IPS-NIHi11 (cell line): ENCODE measurements at regions not wholly inside any gene's neighbourhood (a gene's known extent, or its start where the extent isn't known, plus 50 kb on each side); places are given as distances from the start of the nearest gene placed in this dataset.

Experiments used
- DNase-seq: peaks from one replicate; pipeline ENCODE4 v3.0.0; 2012; ENCODE audit warnings: mixed read lengths, low spot score

DNA sequence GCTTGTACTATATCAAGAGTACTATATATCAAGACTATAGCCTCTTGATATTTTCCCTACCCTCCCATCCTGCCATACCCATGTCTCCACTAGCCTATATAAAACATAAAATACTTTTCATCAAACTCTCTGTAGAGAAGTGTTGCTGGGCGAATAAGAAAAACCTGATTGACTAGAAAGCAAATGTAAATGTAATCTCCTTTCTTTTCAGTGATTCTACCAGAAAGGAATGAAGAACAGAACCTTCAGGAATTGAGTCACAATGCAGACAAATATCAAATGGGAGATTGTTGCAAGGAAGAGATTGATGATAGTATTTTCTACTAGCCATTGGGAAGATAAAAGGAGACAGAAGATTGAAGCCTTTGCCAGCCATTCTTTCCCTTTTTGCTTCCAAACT, 89.2 kb downstream of the KCNRG start:
- DNase-seq, result no peak

DNA sequence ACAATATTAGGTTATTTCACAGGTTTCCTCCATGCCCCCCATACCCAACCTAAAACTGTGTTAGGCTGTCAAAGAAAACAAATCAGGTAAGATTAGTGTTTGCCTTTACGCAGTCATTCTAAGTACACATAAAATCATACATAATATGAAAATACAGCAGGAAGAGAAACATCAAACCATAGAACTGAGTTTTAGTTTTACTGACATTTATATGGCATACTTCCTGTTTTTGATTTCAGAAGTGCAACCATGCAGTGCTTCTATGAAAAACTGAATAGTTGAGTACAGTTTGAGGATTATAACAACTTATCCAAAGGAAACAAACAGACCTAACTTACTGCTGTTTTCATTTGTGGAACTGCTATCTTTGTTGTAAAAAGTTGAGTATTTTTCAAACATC, 91.3 kb downstream of the KCNRG start:
- no peak for DNase-seq

DNA sequence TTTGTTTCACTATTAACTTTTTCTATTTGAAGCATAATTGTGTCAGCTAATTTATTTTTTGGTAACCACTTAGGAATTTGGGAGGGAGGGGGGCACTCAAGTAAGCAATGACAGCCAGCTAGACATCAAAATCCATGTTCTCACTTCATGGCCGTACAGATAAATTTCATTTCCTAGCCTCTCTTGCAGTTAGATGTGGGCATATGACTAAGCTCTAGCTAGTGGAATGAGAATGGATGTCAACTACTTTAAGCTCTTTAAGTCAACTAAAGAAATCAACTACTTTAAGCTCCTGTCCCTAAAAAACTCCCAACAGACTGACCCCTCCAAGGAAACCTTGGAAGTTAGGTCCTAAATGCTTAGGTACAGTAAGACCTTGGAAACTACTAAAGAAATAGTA, 92.0 kb downstream of the KCNRG start:
- DNase-seq, result no peak

DNA sequence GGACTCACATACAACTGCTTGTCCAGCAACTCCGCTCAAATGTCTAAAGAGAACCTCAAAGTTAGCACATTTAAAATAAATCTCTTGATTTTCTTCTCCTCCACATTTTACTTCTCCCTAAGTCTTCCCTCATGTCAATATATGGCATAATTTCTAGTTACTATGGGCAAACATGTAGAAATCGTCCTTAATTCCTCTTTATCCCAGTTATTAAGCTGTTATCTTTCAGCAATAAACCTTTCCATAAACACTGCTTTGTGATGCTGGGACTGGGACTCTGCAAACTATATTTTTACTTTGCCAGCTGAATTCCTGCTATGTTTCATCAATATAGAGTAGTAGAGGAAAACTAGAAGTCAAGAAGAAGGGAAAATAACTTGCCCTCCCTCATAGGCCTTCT, 99.7 kb downstream of the KCNRG start:
- DNase-seq, result no peak

DNA sequence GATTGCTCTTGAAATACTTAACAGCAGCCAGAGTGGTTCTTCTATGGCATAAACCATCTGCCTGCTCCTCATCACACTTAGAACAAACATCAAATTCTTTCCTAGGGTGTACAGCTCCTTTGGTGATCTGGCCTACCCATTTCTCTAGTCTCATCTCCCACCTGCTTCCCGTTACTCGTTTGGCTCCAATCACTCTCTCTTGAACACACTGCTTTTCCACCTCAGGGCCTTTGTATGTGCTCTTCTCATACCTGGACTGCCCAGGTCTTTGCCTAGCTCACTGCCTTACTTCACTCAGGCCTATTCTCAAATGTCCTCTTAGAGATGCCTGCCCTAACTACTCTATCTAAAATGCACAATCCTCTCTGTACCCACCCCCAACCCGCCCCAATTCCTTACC, 100.5 kb downstream of the KCNRG start:
- DNase-seq, result no peak

DNA sequence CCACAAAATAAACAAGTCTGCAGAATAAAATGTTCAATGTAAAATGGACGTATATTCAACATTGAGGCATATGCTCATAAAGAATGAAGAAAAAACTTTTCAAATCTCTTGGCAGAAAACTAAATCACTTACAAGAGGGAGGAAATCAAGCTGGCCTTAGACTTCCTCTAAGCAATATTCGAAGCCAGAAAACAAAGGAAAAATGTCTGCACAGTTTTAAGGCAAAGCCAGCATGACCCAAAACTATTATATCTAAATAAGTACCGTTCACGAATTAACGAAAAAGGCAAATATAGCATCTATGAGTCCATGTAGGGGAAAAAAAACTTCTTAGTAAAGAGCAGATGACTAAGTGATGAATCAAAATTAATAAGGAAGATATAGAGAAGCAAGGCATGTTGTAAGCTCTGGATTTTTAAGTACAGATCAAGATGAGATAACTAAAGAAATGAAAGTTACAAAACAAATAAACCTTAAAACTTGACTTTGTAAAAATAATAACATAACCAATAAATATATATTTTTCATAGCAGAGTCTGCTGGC, 101.3 kb downstream of the KCNRG start:
- no peak for DNase-seq

DNA sequence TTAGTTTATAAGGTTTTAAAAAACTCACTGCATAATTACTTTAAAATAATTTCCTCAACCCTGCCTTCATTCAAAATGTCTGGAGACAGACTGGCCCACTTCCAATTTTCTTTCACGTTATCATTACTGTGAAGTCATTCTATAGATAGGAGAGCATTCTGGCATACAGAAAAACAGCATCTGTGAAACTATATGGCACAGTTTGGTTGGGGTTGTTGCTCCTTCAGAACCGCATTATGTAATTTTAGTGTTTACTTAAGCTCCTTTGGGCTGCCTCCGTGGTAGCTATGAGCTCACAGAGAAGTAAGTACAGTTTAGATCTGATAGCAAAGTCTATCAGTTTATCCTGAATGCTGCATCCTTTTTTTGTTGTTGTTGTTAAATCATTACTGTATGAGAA, 104.3 kb downstream of the KCNRG start:
- no peak for DNase-seq

DNA sequence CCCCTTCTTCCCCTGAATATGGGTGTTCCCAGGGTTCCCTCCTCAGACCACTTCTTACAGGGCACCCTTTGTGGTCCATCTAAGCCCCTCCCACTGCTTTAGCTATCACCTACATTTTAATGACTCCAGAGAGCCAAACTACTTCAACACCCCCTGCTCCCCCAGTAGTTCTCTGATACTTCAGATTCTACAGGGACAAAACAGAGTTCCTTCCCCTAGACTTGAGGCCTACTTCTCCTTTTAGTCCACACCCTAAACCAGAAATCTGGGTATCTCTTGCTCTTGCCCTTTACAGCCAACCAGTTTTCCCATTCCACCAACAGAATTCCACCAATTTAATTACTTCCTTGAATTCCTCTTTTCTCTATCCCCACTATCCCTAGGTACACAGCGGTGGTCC, 107.2 kb downstream of the KCNRG start:
- no peak for DNase-seq

DNA sequence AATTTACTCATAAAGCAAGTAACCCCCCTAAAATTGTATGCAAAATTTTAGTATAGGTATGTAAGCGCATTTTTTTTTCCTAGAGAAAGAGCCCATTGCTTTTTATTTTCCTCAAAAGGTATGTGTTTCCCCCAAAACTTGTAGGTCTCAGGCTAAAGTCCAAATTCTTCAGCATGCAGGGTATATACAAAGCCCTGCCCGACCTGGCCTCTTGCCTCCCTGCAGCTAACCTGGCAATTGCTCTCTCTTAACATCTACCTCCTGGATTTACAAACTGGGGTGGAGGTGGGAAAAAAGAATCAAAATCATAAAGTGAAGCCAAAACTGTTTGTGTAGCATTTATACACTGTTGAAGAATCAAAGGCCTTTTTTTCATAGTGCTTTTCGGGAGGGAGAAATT, 107.8 kb downstream of the KCNRG start:
- DNase-seq, result no peak

DNA sequence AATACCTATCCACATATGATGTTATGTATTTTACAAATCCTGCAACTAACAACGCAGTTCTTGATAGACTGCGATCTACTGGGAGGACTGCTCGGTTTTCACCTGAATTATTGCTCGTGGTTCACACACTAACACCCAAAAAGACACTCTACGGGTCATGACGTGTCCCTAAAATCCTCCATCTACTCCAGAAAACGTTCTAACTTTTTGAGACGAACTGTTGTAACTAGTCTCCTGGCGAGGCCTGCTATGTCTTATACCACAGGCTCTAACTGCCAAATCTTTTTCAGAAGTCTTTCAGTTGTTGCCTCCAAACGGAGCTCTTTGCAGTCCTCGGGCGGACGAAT, 108.2 kb downstream of the KCNRG start:
- DNase-seq, result peak; percentile 18

DNA sequence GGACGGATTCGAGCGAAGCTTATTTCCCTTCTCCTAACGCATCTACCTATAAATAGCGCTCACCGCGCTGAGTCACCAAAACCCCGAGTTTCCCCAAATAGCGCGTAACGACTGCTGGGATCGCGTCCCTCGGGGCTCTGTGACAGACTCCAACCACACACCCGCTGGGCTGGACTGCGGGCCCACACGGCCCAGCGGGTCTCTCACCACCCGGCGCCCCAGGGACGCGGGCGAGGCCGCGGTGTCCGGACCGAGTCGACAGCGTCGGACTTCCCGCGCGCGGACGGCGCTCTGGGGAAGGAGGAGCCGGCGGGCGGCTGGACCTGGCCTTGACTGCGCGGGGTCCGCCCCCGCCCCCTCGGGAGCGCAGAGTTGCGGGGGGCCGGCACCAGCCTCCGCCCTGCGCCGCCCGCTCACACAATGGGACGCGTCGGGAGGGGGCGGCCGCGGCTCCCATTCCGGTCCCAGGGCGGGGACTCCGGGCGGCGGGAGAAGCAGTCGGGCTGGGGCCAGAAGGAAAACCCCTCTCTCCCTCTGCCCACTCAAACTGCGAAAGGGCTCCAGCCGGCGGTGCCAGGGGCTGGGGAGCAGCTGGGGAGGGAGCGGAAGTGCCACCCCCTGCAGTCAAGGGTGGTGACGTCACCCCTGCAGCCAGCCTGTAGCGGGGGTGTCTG, 108.8 kb downstream of the KCNRG start:
- peak; percentile 93 for DNase-seq

DNA sequence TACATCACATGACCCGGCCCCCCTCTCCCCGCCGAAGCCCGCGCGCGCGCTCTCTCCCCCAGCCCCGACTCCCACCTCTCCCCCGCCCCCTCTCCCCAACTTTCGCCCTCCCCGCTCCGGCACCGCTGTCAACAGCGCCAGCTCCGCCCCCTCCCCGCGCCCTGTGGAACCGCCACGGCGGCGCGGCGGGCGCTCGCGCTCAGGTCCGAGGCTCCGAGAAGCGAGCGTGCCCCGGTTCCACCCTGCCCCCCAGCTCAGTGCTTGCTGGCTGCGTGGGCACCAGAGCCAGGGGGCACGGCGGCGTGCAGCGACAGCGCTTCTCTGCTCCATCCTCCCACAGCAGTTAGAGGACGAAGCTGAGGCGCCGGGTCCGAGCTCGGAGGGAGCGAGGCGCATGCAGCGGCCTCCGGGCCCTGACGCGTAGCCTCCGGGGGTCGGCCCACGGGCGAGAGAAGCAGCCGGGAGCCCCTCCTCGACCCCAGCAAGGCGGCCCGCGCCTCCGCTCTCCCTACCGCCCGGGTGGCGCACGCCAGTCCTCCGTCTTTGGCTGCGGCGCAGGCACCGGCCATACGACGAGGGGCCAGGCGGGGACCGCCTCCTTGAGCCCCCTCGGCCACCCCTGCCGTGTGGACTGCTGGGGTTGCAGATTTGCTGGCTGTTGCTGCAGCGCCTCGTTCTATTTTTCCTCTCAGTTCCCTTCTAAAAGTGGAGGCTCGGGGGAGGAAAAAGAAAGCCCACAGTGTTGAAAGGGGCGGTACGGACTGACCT, 109.5 kb downstream of the KCNRG start:
- peak; percentile 57 for DNase-seq

DNA sequence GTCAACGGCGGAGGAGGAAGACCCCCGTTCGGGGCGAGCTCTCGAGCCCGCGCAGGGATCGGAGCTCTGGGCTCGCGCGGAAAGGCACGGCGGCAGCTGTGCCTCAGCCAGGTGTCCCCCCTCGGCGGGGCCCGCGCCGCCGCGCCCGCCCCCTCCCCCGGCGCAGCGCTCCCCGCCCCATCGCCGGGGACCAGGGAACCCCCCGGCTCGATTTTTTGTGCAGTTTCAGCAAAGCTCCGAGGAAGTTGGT, 110.0 kb downstream of the KCNRG start:
- peak; percentile 37 for DNase-seq

DNA sequence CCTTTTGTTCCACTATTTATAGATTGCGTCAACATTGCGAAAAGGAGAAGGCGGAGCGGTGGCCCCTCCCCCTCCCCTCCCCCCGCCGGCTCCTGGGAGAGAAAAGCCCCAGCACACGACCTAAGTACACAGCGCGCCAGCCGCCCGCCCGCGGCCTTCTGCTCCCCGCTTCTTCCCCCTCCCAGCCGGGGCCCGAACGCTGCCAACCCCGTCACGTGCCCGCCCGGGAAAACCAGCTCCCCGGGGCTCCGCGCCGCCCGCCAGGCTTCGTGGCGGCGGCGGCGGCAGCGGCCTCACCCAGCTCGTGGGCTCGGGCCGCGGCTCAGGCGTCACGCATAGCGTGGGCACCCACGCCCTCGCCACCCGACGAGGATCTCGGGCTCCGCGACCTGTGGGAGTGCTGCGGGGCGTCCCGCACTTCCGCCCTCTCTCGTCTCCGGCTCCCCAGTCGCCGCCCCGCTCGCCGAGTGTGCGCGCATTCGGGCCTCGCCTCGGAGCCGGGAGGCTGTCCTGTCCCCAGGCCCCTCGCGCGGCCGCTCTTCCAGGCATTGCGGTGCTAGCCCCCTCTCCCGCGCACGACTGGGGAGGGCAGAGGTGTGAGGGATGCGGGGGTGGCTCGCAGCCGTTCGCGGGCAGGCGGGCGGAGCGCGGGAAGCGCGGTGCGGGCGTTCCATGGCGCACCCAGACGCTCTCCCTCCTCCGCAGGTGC, 110.5 kb downstream of the KCNRG start:
- peak; percentile 76 for DNase-seq

DNA sequence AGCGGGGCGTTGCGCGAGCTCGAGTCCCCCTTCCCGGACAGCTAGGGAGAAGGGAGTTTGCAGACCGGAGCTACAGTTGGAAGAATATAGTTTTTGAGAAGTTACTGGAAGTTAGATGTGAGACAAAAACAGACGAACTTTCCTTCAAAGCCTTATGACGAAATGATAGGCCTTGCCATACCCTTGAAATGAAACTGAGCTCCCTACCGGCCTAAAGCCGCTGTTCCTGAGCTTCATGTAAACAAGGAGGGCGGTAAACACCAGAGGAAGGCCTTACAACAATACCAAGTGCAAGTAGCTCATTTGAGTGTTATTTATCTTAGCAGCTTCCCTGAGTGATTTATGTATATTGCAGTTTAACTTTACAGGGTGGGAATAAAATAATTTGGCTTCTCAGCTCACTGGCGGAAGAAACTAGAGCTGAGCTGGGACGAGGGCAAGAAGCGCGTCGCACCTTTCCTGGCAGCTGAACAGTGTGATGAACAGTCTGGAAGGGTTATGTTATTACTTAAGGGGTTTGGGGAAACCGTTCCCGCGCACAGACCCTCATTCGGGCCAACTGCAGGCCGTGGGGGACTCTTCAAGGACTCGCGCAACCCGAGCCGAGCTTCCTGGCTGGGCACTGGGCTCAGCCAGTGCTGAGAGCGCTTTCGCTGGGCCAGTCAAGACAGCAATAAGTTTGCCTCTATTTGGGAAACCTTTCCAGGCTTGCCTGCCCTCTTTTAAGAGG, 111.2 kb downstream of the KCNRG start:
- no peak for DNase-seq

DNA sequence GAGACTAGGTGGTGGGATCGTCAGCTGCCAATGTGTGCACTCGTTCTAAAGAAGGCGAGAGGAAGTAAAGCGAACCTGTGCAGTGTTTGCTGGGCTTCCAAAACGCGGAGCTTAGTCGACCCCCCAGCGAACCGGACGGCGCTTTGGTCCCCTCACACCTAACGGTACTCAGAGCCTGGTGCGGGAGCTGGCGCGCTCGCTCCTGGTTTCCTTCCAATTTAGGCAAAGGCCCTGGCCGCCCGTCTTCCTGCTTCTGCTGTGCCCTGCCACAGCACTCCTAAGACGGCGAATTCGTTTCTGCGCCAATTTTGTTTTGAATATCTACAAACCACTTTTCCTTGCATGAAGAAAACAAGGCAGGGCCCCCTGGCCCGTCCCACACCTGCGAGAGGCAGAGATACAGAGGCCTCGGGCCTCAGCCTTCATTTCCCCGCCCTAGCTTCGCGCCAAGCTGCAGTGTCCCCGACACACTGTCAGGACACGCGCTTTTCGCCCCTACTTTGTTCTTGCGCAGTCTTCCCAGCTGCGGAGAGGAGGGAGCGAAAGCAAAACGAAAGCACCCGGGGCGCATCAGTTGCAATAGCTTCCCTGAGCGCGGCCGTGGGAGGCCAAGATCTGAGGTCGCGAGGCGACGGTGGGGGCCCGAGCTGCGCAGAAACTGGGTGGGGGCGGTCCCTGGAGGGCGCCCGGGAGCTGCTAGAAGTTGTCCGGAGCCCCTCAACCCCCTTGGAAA, 111.9 kb downstream of the KCNRG start:
- no peak for DNase-seq

DNA sequence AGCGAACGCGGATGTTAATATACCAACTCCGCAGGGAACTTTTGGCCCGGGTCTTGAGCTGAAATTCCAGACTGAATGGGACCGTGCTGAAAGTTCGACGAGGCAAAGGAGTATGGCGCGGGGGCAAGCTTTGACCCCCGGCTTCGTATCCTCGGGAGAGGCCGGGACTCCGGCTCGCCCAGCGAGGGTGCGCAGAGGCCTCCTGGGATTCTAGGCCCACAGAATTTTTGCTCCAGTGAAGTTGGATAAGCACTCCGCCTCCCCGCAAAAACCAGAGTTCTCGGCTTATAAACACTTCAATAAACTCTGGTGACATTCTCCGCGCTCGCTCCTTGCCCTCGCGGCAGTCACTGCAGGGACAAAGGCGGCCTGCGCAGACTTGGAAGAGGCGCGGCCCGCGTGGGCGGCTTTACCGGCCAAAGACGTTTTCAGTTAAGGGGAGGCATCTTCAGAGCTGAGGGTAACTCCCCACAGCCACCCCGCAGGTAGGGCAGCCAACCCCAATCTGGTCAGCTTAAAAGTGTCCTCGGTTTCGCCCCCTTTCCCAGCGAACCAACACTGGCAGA, 112.6 kb downstream of the KCNRG start:
- no peak for DNase-seq

DNA sequence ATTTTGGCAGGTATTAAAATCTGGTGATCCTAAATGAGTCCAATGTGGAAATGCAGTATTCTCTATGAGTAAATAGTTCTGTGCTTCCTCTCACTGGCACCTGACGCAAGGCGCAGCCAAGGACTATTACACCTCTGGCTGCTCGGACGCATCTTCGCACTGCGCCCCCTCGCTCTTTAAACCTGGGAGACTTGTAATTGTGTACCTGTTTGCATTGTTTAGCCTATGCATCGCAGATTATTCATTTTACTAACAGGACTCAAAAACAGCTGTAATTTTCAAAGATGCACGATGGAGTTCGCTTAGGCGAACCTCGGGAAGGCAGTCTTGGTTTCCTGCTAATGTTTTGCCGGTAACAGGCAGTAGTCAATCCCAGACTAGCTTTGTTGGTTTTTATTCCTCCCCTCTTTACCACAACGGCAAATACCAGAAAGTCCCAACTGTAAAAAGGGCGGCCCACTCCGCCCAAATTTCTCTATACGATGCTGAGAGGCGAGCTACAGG, 113.2 kb downstream of the KCNRG start:
- no peak for DNase-seq

DNA sequence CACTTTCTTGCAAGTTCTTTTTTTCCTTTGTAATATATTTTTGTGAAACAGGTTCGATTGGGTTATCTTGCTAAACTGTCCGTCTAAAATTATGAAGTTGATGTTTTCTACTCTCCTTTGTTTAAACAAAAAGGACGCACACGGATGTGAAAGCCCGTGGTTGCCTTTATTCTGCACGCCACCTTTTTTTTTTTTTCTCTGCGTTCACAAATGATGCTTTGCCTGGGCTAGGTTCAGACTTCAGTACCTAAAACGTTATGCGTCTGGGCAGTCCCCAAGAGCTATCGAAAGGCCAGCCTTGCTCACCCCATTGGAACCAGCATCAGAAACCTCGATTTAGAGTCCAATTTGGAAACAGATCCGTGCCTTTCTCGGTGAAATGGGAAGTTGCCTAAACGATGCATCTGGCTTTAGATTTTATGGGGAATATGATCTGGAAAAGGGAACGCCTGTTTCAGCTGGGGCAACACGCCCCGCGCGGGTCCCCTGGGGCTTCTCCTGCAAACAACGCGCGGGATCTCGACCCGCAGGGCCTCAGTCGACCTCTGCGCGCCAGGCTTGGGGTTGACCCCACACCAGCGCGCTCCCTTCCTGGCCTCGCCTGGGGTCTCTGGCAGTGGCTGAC, 113.9 kb downstream of the KCNRG start:
- no peak for DNase-seq

DNA sequence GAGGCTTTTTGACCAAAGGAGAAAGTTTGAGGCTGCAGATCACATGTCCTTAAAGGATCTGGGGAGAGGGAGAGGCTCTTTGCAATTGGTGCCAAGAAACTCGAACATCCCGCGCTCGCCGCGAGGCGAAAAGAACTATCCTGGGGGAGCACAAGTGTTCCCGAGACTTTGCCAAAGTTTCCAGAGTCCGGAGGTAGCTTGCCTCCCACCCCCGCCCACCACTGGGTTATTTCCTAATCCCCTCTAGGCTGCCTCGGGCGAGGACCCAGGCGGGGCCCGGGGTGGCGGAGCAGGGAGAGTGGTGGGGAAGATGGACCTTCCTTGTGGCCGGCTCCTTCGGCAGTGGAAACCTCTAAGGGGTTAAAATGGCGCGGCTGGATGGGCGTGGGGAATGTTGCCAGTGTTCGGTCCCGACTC, 114.5 kb downstream of the KCNRG start:
- no peak for DNase-seq
